ENCODE measurements at regions not wholly inside any gene's neighbourhood (a gene's known extent, or its start where the extent isn't known, plus 50 kb on each side); places are given as distances from the start of the nearest gene placed in this dataset.

DNA sequence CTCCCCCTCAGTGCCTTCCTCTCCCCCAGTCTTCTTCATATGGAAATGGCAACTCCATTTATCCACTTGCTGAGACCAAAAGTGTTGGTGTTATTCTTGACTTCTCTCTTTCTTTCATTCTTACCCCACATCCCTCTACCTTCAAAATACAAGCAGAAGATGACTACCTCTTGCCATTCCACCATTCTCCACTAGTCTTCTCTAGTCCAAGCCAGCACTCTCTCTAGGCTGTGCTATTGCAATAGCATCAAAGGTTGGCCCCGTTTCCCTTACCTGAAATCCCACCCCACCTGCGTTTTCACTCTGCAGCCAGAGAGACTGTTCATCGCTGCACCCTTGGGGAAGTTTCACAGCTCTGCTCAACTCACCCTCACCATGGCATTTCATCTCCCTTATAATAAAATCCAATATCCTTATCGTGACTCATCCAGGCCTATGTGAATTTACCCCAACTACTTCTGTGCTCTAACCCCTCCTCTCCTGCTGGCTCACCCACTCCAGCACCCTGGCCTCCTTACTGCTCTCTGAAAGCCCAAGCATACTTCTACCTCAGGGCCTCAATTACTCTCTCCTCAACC lies 109.1 kb downstream of the LSM5 start:
- TF ChIP-seq, protein P1, sequence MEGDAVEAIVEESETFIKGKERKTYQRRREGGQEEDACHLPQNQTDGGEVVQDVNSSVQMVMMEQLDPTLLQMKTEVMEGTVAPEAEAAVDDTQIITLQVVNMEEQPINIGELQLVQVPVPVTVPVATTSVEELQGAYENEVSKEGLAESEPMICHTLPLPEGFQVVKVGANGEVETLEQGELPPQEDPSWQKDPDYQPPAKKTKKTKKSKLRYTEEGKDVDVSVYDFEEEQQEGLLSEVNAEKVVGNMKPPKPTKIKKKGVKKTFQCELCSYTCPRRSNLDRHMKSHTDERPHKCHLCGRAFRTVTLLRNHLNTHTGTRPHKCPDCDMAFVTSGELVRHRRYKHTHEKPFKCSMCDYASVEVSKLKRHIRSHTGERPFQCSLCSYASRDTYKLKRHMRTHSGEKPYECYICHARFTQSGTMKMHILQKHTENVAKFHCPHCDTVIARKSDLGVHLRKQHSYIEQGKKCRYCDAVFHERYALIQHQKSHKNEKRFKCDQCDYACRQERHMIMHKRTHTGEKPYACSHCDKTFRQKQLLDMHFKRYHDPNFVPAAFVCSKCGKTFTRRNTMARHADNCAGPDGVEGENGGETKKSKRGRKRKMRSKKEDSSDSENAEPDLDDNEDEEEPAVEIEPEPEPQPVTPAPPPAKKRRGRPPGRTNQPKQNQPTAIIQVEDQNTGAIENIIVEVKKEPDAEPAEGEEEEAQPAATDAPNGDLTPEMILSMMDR (IDR thresholded peaks at IDR 0.05): no peak
- no peak for TF ChIP-seq POLR2A (IDR thresholded peaks at IDR 0.05)

All from vagina (tissue), 2 donors.